ENCODE measurements at regions not wholly inside any gene's neighbourhood (a gene's known extent, or its start where the extent isn't known, plus 50 kb on each side); places are given as distances from the start of the nearest gene placed in this dataset.

DNA sequence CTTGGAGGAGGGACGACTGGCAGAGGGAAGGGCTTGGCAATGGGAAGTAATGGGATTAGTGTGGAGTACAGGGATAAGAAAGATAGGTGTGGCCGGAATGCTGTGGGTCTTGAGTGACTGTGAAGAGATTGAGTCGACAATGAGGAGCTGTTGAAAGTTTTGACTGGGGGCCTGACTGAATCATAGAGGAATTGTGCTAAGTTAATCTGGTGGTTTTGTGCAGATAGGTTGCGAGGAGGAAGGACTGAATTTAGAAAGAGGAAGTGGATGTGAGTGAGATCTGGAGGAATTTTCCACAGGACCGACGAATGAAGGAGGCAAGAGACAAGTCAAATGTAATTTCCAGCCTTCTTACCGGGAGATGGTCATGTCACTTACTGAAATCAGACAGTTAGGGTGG, 143.9 kb upstream of the RALGAPA2 start:
- Histone ChIP-seq H3K9me3 (no peaks in the 10 kb centered on the region), H3K4me3 (no peak overlapping the region), H3K27me3 (no peaks in the 10 kb centered on the region), H3K36me3 (no peaks in the 10 kb centered on the region), H3K27ac (no peak overlapping the region), H3K4me1 (no peaks in the 10 kb centered on the region)
- no peak for TF ChIP-seq POLR2A (IDR thresholded peaks at IDR 0.05)
- TF ChIP-seq, protein P1, sequence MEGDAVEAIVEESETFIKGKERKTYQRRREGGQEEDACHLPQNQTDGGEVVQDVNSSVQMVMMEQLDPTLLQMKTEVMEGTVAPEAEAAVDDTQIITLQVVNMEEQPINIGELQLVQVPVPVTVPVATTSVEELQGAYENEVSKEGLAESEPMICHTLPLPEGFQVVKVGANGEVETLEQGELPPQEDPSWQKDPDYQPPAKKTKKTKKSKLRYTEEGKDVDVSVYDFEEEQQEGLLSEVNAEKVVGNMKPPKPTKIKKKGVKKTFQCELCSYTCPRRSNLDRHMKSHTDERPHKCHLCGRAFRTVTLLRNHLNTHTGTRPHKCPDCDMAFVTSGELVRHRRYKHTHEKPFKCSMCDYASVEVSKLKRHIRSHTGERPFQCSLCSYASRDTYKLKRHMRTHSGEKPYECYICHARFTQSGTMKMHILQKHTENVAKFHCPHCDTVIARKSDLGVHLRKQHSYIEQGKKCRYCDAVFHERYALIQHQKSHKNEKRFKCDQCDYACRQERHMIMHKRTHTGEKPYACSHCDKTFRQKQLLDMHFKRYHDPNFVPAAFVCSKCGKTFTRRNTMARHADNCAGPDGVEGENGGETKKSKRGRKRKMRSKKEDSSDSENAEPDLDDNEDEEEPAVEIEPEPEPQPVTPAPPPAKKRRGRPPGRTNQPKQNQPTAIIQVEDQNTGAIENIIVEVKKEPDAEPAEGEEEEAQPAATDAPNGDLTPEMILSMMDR (IDR thresholded peaks at IDR 0.05): no peak
- DNase-seq: no peak
- intact Hi-C loops (cut with DNase I; ENCODE audit: low total_unique reads): no loop called here

DNA sequence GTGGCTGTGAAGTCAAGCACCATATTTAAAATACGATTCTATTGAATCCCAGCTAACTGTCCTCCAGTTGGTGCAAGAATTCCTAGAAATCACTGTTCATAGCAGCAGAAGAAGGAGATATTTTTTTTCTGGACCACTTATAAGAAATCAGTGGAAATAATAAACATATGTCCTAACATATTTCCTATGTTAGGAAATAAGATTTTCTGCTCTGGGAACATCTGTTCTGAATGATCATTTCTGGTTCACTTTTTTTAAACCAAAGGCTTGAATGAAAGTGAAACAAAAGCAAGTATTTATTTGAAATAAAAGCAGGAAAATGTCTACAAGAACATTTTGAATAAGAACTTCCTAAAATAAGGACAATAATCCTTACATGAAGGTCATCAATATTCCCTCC, 138.9 kb upstream of the RALGAPA2 start:
- no peaks in the 10 kb centered on the region for H3K27me3 ChIP-seq
- no peak for TF ChIP-seq POLR2A (IDR thresholded peaks at IDR 0.05)
- TF ChIP-seq, protein P1 (IDR thresholded peaks at IDR 0.05): no peak
- intact Hi-C loops (cut with DNase I; ENCODE audit: low total_unique reads): no loop called here
- H3K4me3 ChIP-seq: no peak overlapping the region
- H3K4me1 ChIP-seq: no peaks in the 10 kb centered on the region
- H3K36me3 ChIP-seq: no peaks in the 10 kb centered on the region
- no peaks in the 10 kb centered on the region for H3K9me3 ChIP-seq
- H3K27ac ChIP-seq: no peak overlapping the region
- DNase-seq: no peak

- no peak overlapping the region for H3K4me3 ChIP-seq
- no peaks in the 10 kb centered on the region for H3K36me3 ChIP-seq
- no peaks in the 10 kb centered on the region for H3K4me1 ChIP-seq
- no peaks in the 10 kb centered on the region for H3K27me3 ChIP-seq
- no peaks in the 10 kb centered on the region for H3K9me3 ChIP-seq
- TF ChIP-seq, protein P1 (IDR thresholded peaks at IDR 0.05): no peak
- no peak for TF ChIP-seq POLR2A (IDR thresholded peaks at IDR 0.05)
- DNase-seq: no peak
- intact Hi-C loops (cut with DNase I; ENCODE audit: low total_unique reads): no loop called here
- no peak overlapping the region for H3K27ac ChIP-seq
Measured at GRCh38 chr20:20850407-20850806, 138.0 kb upstream of the RALGAPA2 start.

- intact Hi-C loops (cut with DNase I; ENCODE audit: low total_unique reads): no loop called here
- TF ChIP-seq POLR2A (IDR thresholded peaks at IDR 0.05): no peak
- TF ChIP-seq, protein P1 (IDR thresholded peaks at IDR 0.05): no peak
- DNase-seq: no peak
- Histone ChIP-seq H3K27me3 (no peaks in the 10 kb centered on the region), H3K9me3 (no peaks in the 10 kb centered on the region), H3K36me3 (no peaks in the 10 kb centered on the region), H3K4me3 (no peak overlapping the region), H3K27ac (no peak overlapping the region), H3K4me1 (no peaks in the 10 kb centered on the region)
Measured at GRCh38 chr20:20849161-20849560, 136.7 kb upstream of the RALGAPA2 start.

DNA sequence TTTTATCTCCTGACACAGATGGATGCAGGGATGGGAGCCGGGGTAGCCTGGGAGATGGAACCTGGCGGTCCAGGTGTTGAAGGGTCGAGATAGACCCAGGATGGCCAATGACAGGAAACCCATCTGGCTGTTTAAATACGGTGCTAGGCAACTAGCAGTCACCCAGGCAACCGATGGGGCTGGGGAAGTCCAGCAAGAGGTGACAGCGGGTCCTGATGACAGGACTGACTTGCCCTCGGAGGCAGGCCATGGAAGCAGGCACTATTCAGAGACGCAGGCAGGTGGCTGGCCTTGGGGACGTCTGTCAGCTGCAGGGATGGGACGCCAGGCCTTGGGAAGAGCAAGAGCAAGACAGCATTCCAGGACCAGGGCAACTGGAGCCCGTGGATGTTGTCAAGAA, 135.4 kb upstream of the RALGAPA2 start:
- no peak overlapping the region for H3K4me3 ChIP-seq
- no peaks in the 10 kb centered on the region for H3K27me3 ChIP-seq
- TF ChIP-seq, protein P1 (IDR thresholded peaks at IDR 0.05): no peak
- no peak for TF ChIP-seq POLR2A (IDR thresholded peaks at IDR 0.05)
- no peak overlapping the region for H3K27ac ChIP-seq
- no peaks in the 10 kb centered on the region for H3K9me3 ChIP-seq
- no peaks in the 10 kb centered on the region for H3K4me1 ChIP-seq
- intact Hi-C loops (cut with DNase I; ENCODE audit: low total_unique reads): no loop called here
- H3K36me3 ChIP-seq: no peaks in the 10 kb centered on the region
- DNase-seq: no peak
